Panc1 (cell line): ENCODE measurements at regions not wholly inside any gene's neighbourhood (a gene's known extent, or its start where the extent isn't known, plus 50 kb on each side); places are given as distances from the start of the nearest gene placed in this dataset.

Source experiments
- ATAC-seq: fragments of 200-7000 bp; cut with Tn5 transposase; 2 replicates; pipeline ENCODE4 v1.9.1; 2020; ENCODE audit warnings: mild to moderate bottlenecking, moderate library complexity
- BruUV-seq: library from RNA; stranded (reverse); fragments of 400-500 nt; replicated peaks from 2 replicates; lab custom pipeline; 2021; lab: Mats Ljungman, UMichigan
- CTCF ChIA-PET: fragments of 300-600 bp; sonication (Branson Sonifier 250); formaldehyde crosslinking; loops from one replicate; lab custom pipeline; 2022; ENCODE audit warnings: antibody characterized with exemption; lab: Charles Lee
- POLR2A ChIA-PET: fragments of 300-600 bp; sonication (Branson Sonifier 250); formaldehyde crosslinking; loops from one replicate; lab custom pipeline; 2022; ENCODE audit warnings: antibody characterized with exemption; lab: Charles Lee
- DNase-seq: peaks from one replicate; pipeline ENCODE4 v3.0.0-alpha.2; 2010; ENCODE audit warnings: low read depth, low spot score
- H3K27ac ChIP-seq: 2 replicates; pipeline ENCODE4 v1.5.1; 2011; ENCODE audit warnings: mild to moderate bottlenecking, low read length, inconsistent platforms
- H3K27me3 ChIP-seq: fragments of 200-500 bp; sonication (Bioruptor generic); 2 replicates; pipeline ENCODE4 v1.6.0; 2014; ENCODE audit warnings: low read length, inconsistent platforms; ENCODE audit not compliant: control insufficient read depth, insufficient read depth
- H3K36me3 ChIP-seq: fragments of 200-500 bp; sonication (Bioruptor generic); 2 replicates; pipeline ENCODE4 v1.5.1; 2014; ENCODE audit warnings: inconsistent platforms, mild to moderate bottlenecking, low read length, moderate library complexity; ENCODE audit not compliant: control insufficient read depth, insufficient read depth
- H3K4me1 ChIP-seq: 2 replicates; pipeline ENCODE4 v1.5.1; 2011; ENCODE audit warnings: inconsistent platforms, mild to moderate bottlenecking, low read length, moderate library complexity; ENCODE audit not compliant: control insufficient read depth, insufficient read depth
- H3K4me3 ChIP-seq, 2 experiments: 2 replicates each; pipeline ENCODE4 v1.5.1; 2011 to 2012; ENCODE audit warnings: low read depth in 2 of 2, low read length in 2 of 2, mild to moderate bottlenecking in 2 of 2, inconsistent platforms in 1 of 2, moderate library complexity in 1 of 2
- H3K9me3 ChIP-seq: fragments of 200-500 bp; sonication (Bioruptor generic); 2 replicates; pipeline ENCODE4 v1.5.1; 2014; ENCODE audit warnings: low read depth, mild to moderate bottlenecking, inconsistent platforms, low read length, moderate library complexity; ENCODE audit not compliant: control insufficient read depth, insufficient read depth
- CTCF ChIP-seq: fragments of 450-650 bp; IDR thresholded peaks from 2 replicates; pipeline ENCODE4 v1.5.1; 2017; ENCODE audit warnings: mild to moderate bottlenecking
- POLR2AphosphoS5 ChIP-seq: IDR thresholded peaks from 2 replicates; pipeline ENCODE4 v1.6.1; 2012; ENCODE audit warnings: mild to moderate bottlenecking, low read depth, low read length, moderate library complexity
- REST ChIP-seq, 2 experiments: IDR thresholded peaks; 2 replicates each; pipeline ENCODE4 v1.6.1; 2011 to 2012; ENCODE audit warnings: low read depth in 2 of 2, control low read depth in 1 of 2, low read length in 1 of 2, mild to moderate bottlenecking in 1 of 2, moderate library complexity in 1 of 2; ENCODE audit not compliant: insufficient read depth in 1 of 2
- SIN3A ChIP-seq: IDR thresholded peaks from 2 replicates; pipeline ENCODE4 v1.6.1; 2012; ENCODE audit warnings: low read depth, mild to moderate bottlenecking, low read length, moderate library complexity, borderline replicate concordance; ENCODE audit not compliant: insufficient read depth
- TCF7L2 ChIP-seq: IDR thresholded peaks from 2 replicates; pipeline ENCODE4 v1.6.1; 2011; ENCODE audit warnings: mild to moderate bottlenecking, low read depth, low read length, inconsistent platforms
- in situ Hi-C: cut with HindIII; loops from 2 replicates; pipeline ENCODE4 v1.10.0; 2016; ENCODE audit warnings: low sequenced_read_pairs, low pct_unique_long_range_greater_than_20kb
- intact Hi-C: fragments of 100-400 bp; cut with micrococcal nuclease; formaldehyde crosslinking; loops from one replicate; pipeline ENCODE4 v1.10.0; 2022; ENCODE audit not compliant: unreplicated experiment

DNA sequence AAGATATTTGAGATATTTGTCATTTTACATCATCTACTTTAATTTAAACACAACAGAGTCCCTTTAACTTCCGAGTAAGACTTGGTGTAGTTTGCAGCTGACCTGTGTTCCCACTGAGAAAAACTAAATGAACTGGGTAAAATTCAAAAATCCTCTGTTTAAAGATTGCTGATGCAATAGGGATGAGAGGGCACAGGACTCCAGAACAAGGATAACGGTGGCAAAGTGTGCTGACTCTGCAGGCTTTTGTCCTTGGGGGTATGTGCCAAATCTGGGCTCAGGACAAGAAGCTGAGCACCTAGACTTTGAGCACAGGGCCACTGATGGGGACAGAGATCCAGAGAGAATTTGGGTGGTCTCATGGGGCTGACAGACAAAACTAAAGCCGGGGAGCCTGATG is 156.8 kb downstream of the CCDC71L start:
- no peaks in the 10 kb centered on the region for H3K4me1 ChIP-seq
- CTCF ChIA-PET, result no interaction called here
- BruUV-seq, result no TSS peak
- intact Hi-C loops, result no loop called here
- no peak for DNase-seq
- H3K9me3 ChIP-seq, result no peaks in the 10 kb centered on the region
- no peak for TF ChIP-seq SIN3A
- TF ChIP-seq REST (IDR thresholded peaks at IDR 0.05; ENCODE audit: insufficient read depth in 1 of 2, low read depth in 2 of 2, low read length in 1 of 2), result no peak
- TF ChIP-seq CTCF, result no peak
- no peak for TF ChIP-seq POLR2AphosphoS5
- no peak for TF ChIP-seq TCF7L2
- no peak overlapping the region for H3K4me3 ChIP-seq
- POLR2A ChIA-PET, result no interaction called here
- no peak for ATAC-seq
- H3K27me3 ChIP-seq, result peaks cover 3% of the 10 kb centered on the region; the same call in 1 of the 2 replicates
- H3K27ac ChIP-seq, result no peak overlapping the region
- no peaks in the 10 kb centered on the region for H3K36me3 ChIP-seq
- in situ Hi-C loops, result no loop called here

GRCh38 chr7:106503626-106504025 is 157.3 kb downstream of the CCDC71L start:
- TF ChIP-seq REST (IDR thresholded peaks at IDR 0.05; ENCODE audit: insufficient read depth in 1 of 2, low read depth in 2 of 2, low read length in 1 of 2), result no peak
- no peak for TF ChIP-seq POLR2AphosphoS5
- no peak for TF ChIP-seq TCF7L2
- TF ChIP-seq CTCF, result no peak
- no peak for TF ChIP-seq SIN3A
- ATAC-seq (no peak), DNase-seq (no peak)
- no TSS peak for BruUV-seq
- Histone ChIP-seq H3K4me3 (no peak overlapping the region), H3K4me1 (no peaks in the 10 kb centered on the region), H3K36me3 (no peaks in the 10 kb centered on the region), H3K27ac (no peak overlapping the region), H3K9me3 (no peaks in the 10 kb centered on the region), H3K27me3 (peaks cover 3% of the 10 kb centered on the region; the same call in 1 of the 2 replicates)
- ChIA-PET CTCF (no interaction called here), POLR2A (no interaction called here)
- intact Hi-C loops (no loop called here), in situ Hi-C loops (no loop called here)
